GM19043 (cell line): ENCODE measurements at regions not wholly inside any gene's neighbourhood (a gene's known extent, or its start where the extent isn't known, plus 50 kb on each side); places are given as distances from the start of the nearest gene placed in this dataset.
"Not testable (repeated sequence)": the region's sequence is repeated elsewhere in the genome, so short reads cannot be mapped to it uniquely, and the experiment has no call there.

Experiments
- ATAC-seq: cut with Tn5 transposase; IDR thresholded peaks from one replicate; pipeline ENCODE4 v1.9.1; 2021; ENCODE audit warnings: low read depth; ENCODE audit not compliant: unreplicated experiment

- ATAC-seq: no peak
Observed at GRCh38 chr4:123127875-123128274, 205.5 kb upstream of the NUDT6 start.

- ATAC-seq: peak; percentile 80
Observed at GRCh38 chr4:123133397-123134050, 211.1 kb upstream of the NUDT6 start.

- ATAC-seq: no peak
Observed at GRCh38 chr4:123144616-123145015, 222.2 kb upstream of the NUDT6 start.

GRCh38 chr4:123158576-123158975 is 236.2 kb upstream of the NUDT6 start:
- ATAC-seq: no peak

- no peak for ATAC-seq
Observed at GRCh38 chr4:123159479-123159878, 237.1 kb upstream of the NUDT6 start.

GRCh38 chr4:123162859-123163258 is 233.7 kb upstream of the SPRY1 start:
- no peak for ATAC-seq

- ATAC-seq: no peak
Observed at GRCh38 chr4:123163501-123163900, 233.1 kb upstream of the SPRY1 start.

- ATAC-seq: no peak
Observed at GRCh38 chr4:123166023-123166422, 230.6 kb upstream of the SPRY1 start.

- no peak for ATAC-seq
Observed at GRCh38 chr4:123167931-123168330, 228.7 kb upstream of the SPRY1 start.

GRCh38 chr4:123168812-123169211 is 227.8 kb upstream of the SPRY1 start:
- ATAC-seq: no peak

GRCh38 chr4:123170843-123171242 is 225.8 kb upstream of the SPRY1 start:
- ATAC-seq: no peak

- no peak for ATAC-seq
Observed at GRCh38 chr4:123176605-123177004, 220.0 kb upstream of the SPRY1 start.

GRCh38 chr4:123182289-123182688 is 214.3 kb upstream of the SPRY1 start:
- no peak for ATAC-seq

GRCh38 chr4:123183308-123183707 is 213.3 kb upstream of the SPRY1 start:
- ATAC-seq: no peak

- ATAC-seq: not testable (repeated sequence)
Observed at GRCh38 chr4:123183754-123184153, 212.8 kb upstream of the SPRY1 start.

GRCh38 chr4:123186731-123187130 is 209.9 kb upstream of the SPRY1 start:
- no peak for ATAC-seq

- no peak for ATAC-seq
Observed at GRCh38 chr4:123190176-123190575, 206.4 kb upstream of the SPRY1 start.

- ATAC-seq: no peak
Observed at GRCh38 chr4:123191728-123192127, 204.9 kb upstream of the SPRY1 start.

GRCh38 chr4:123193802-123194367 is 202.7 kb upstream of the SPRY1 start:
- ATAC-seq: no peak

- no peak for ATAC-seq
Observed at GRCh38 chr4:123198706-123199105, 197.9 kb upstream of the SPRY1 start.

- no peak for ATAC-seq
Observed at GRCh38 chr4:123200051-123200940, 196.3 kb upstream of the SPRY1 start.

- ATAC-seq: no peak
Observed at GRCh38 chr4:123204737-123205136, 191.9 kb upstream of the SPRY1 start.
